Liver (tissue), 8 donors: ENCODE measurements at regions not wholly inside any gene's neighbourhood (a gene's known extent, or its start where the extent isn't known, plus 50 kb on each side); places are given as distances from the start of the nearest gene placed in this dataset.

Experiments
- DNase-seq: peaks from one replicate; pipeline ENCODE4 v3.0.0-alpha.2; 2017; ENCODE audit warnings: low spot score
- H3K27ac ChIP-seq, 2 donors: one replicate each; pipeline ENCODE4 v1.7.0; 2013; ENCODE audit warnings: inconsistent platforms in 2 of 2, low read length in 2 of 2, control low read depth in 1 of 2, low read depth in 1 of 2, mild to moderate bottlenecking in 1 of 2
- H3K27me3 ChIP-seq, 4 donors: one replicate each; pipeline versions ENCODE4 v1.6.1 to v1.7.0; 2013; ENCODE audit warnings: low read length in 3 of 4, inconsistent platforms in 1 of 4, mild to moderate bottlenecking in 1 of 4, moderate library complexity in 1 of 4; ENCODE audit not compliant: control insufficient read depth in 4 of 4, insufficient read depth in 4 of 4
- H3K36me3 ChIP-seq, 4 donors: one replicate each; pipeline versions ENCODE4 v1.6.1 to v1.7.0; 2013; ENCODE audit warnings: low read length in 3 of 4, mild to moderate bottlenecking in 3 of 4, low read depth in 1 of 4, moderate library complexity in 1 of 4; ENCODE audit not compliant: control insufficient read depth in 4 of 4, insufficient read depth in 3 of 4
- H3K4me1 ChIP-seq, 4 donors: one replicate each; pipeline versions ENCODE4 v1.6.1 to v1.7.0; 2013; ENCODE audit warnings: low read length in 3 of 4, mild to moderate bottlenecking in 3 of 4, moderate library complexity in 1 of 4; ENCODE audit not compliant: control insufficient read depth in 4 of 4, insufficient read depth in 4 of 4
- H3K4me3 ChIP-seq, 3 donors: one replicate each; pipeline versions ENCODE4 v1.6.1 to v1.7.0; 2013; ENCODE audit warnings: low read length in 3 of 3, control low read depth in 1 of 3, low read depth in 1 of 3, mild to moderate bottlenecking in 1 of 3
- H3K9ac ChIP-seq, 2 donors: one replicate each; pipeline ENCODE4 v1.7.0; 2013; ENCODE audit warnings: low read length in 2 of 2, mild to moderate bottlenecking in 2 of 2, moderate library complexity in 2 of 2, control low read depth in 1 of 2, low read depth in 1 of 2
- H3K9me3 ChIP-seq, 4 donors: one replicate each; pipeline versions ENCODE4 v1.6.1 to v1.7.0; 2013; ENCODE audit warnings: low read length in 3 of 4; ENCODE audit not compliant: control insufficient read depth in 4 of 4
- ATF3 ChIP-seq: IDR thresholded peaks from 2 replicates; pipeline ENCODE4 v1.6.1; 2016; ENCODE audit warnings: antibody characterized with exemption
- CTCF ChIP-seq: fragments of 150-350 bp; IDR thresholded peaks from 2 replicates; pipeline ENCODE4 v1.5.1; 2017; ENCODE audit warnings: improper control_type of control experiment, low read depth, low read length; ENCODE audit not compliant: missing input control
- EGR1 ChIP-seq, 2 donors: IDR thresholded peaks; 2 replicates each; pipeline ENCODE4 v1.6.1; 2016 to 2018; ENCODE audit warnings: antibody characterized with exemption in 2 of 2, low read depth in 2 of 2
- FOXA1 ChIP-seq: IDR thresholded peaks from 2 replicates; pipeline ENCODE4 v1.6.1; 2016; ENCODE audit warnings: antibody characterized with exemption
- FOXA2 ChIP-seq: IDR thresholded peaks from 2 replicates; pipeline ENCODE4 v1.6.1; 2016; ENCODE audit warnings: antibody characterized with exemption
- GABPA ChIP-seq, 2 donors: IDR thresholded peaks in 1 of 2; conservative IDR thresholded peaks in 1 of 2; 2 replicates each; pipeline ENCODE4 v1.6.1; 2016; ENCODE audit warnings: antibody characterized with exemption in 2 of 2, mild to moderate bottlenecking in 1 of 2, moderate library complexity in 1 of 2
- HNF4A ChIP-seq, 2 donors: conservative IDR thresholded peaks; 2 replicates each; pipeline ENCODE4 v1.6.1; 2016; ENCODE audit warnings: antibody characterized with exemption in 2 of 2, mild to moderate bottlenecking in 2 of 2
- HNF4G ChIP-seq: IDR thresholded peaks from 2 replicates; pipeline ENCODE4 v1.6.1; 2016; ENCODE audit warnings: antibody characterized with exemption
- JUND ChIP-seq, 2 donors: IDR thresholded peaks; 2 replicates each; pipeline ENCODE4 v1.6.1; 2016; ENCODE audit warnings: antibody characterized with exemption in 2 of 2
- MAX ChIP-seq: IDR thresholded peaks from 2 replicates; pipeline ENCODE4 v1.6.1; 2016; ENCODE audit warnings: antibody characterized with exemption
- NR2F2 ChIP-seq: IDR thresholded peaks from 2 replicates; pipeline ENCODE4 v1.6.1; 2016; ENCODE audit warnings: antibody characterized with exemption
- RAD21 ChIP-seq, 2 donors: IDR thresholded peaks; 2 replicates each; pipeline ENCODE4 v1.6.1; 2016; ENCODE audit warnings: antibody characterized with exemption in 2 of 2, mild to moderate bottlenecking in 2 of 2
- REST ChIP-seq: IDR thresholded peaks from 2 replicates; pipeline ENCODE4 v1.6.1; 2016; ENCODE audit warnings: antibody characterized with exemption, mild to moderate bottlenecking
- RXRA ChIP-seq, 2 donors: IDR thresholded peaks; 2 replicates each; pipeline ENCODE4 v1.6.1; 2017 to 2018; ENCODE audit warnings: antibody characterized with exemption in 2 of 2, mild to moderate bottlenecking in 1 of 2
- SP1 ChIP-seq: IDR thresholded peaks from 2 replicates; pipeline ENCODE4 v1.6.1; 2018; ENCODE audit warnings: antibody characterized with exemption, mild to moderate bottlenecking
- TAF1 ChIP-seq: conservative IDR thresholded peaks from 2 replicates; pipeline ENCODE4 v1.6.1; 2016; ENCODE audit warnings: antibody characterized with exemption, mild to moderate bottlenecking
- YY1 ChIP-seq: IDR thresholded peaks from 2 replicates; pipeline ENCODE4 v1.6.1; 2016; ENCODE audit warnings: antibody characterized with exemption, mild to moderate bottlenecking
- ZBTB33 ChIP-seq: IDR thresholded peaks from 2 replicates; pipeline ENCODE4 v1.6.1; 2016; ENCODE audit warnings: antibody characterized with exemption
- WGBS: extraction: QIAGEN DNeasy Blood & Tissue Kit; methylation state at CpG from one replicate; pipeline ENCODE4 v1.1.7; 2013; 5-methylcytosine and 5-hydroxymethylcytosine counted together
- donor health status: healthy.
- donor health status: healthy.
- donor health status: healthy.
- donor health status: healthy.
- donor health status: healthy.

GRCh38 chr2:13335862-13336535 lies 619.3 kb downstream of the TRIB2 start:
- 83% methylated on average over 2 of the region's 2 CpGs for WGBS
- H3K4me3 ChIP-seq, result no peak overlapping the region
- no peak overlapping the region for H3K9ac ChIP-seq
- H3K27me3 ChIP-seq, result no peaks in the 10 kb centered on the region
- no peak overlapping the region for H3K27ac ChIP-seq
- DNase-seq, result no peak
- H3K36me3 ChIP-seq, result no peaks in the 10 kb centered on the region
- H3K4me1 ChIP-seq, result no peaks in the 10 kb centered on the region
- TF ChIP-seq RXRA (IDR thresholded peaks at IDR 0.05) (no peak), MAX (no peak), SP1 (no peak), ZBTB33 (no peak), RAD21 (IDR thresholded peaks at IDR 0.05) (no peak), FOXA1 (no peak), JUND (IDR thresholded peaks at IDR 0.05) (no peak), CTCF (no peak), HNF4G (no peak), REST (no peak)
- no peaks in the 10 kb centered on the region for H3K9me3 ChIP-seq

GRCh38 chr2:13351068-13351467 lies 634.3 kb downstream of the TRIB2 start:
- WGBS, result 60% methylated on average over 2 of the region's 2 CpGs
- TF ChIP-seq ZBTB33, result no peak
- TF ChIP-seq FOXA1, result no peak
- TF ChIP-seq YY1, result no peak
- TF ChIP-seq NR2F2, result no peak
- TF ChIP-seq FOXA2, result no peak
- no peak for TF ChIP-seq EGR1 (IDR thresholded peaks at IDR 0.05; ENCODE audit: low read depth in 2 of 2)
- TF ChIP-seq RXRA (IDR thresholded peaks at IDR 0.05), result no peak
- TF ChIP-seq ATF3, result no peak
- TF ChIP-seq MAX, result no peak
- no peak for TF ChIP-seq SP1
- no peak for TF ChIP-seq JUND (IDR thresholded peaks at IDR 0.05)
- TF ChIP-seq RAD21 (IDR thresholded peaks at IDR 0.05), result no peak
- TF ChIP-seq HNF4A (conservative IDR thresholded peaks at IDR 0.05), result no peak
- no peak for TF ChIP-seq GABPA (IDR thresholded peaks at IDR 0.05 in 1 of 2, conservative IDR thresholded peaks at IDR 0.05 in 1 of 2)
- TF ChIP-seq REST, result no peak
- no peak for TF ChIP-seq HNF4G
- no peak for TF ChIP-seq TAF1

More at GRCh38 chr2:13351068-13351467, 634.3 kb downstream of the TRIB2 start:
- Histone ChIP-seq H3K27ac (no peak overlapping the region), H3K4me3 (no peak overlapping the region), H3K27me3 (no peaks in the 10 kb centered on the region), H3K36me3 (no peaks in the 10 kb centered on the region), H3K9me3 (no peaks in the 10 kb centered on the region), H3K9ac (no peak overlapping the region), H3K4me1 (no peaks in the 10 kb centered on the region)
- no peak for DNase-seq
